Liver (tissue), 8 donors: ENCODE measurements at regions not wholly inside any gene's neighbourhood (a gene's known extent, or its start where the extent isn't known, plus 50 kb on each side); places are given as distances from the start of the nearest gene placed in this dataset.

Experiments used
- DNase-seq: peaks from one replicate; pipeline ENCODE4 v3.0.0-alpha.2; 2017; ENCODE audit warnings: low spot score
- H3K27ac ChIP-seq, 2 donors: one replicate each; pipeline ENCODE4 v1.7.0; 2013; ENCODE audit warnings: inconsistent platforms in 2 of 2, low read length in 2 of 2, control low read depth in 1 of 2, low read depth in 1 of 2, mild to moderate bottlenecking in 1 of 2
- H3K27me3 ChIP-seq, 4 donors: one replicate each; pipeline versions ENCODE4 v1.6.1 to v1.7.0; 2013; ENCODE audit warnings: low read length in 3 of 4, inconsistent platforms in 1 of 4, mild to moderate bottlenecking in 1 of 4, moderate library complexity in 1 of 4; ENCODE audit not compliant: control insufficient read depth in 4 of 4, insufficient read depth in 4 of 4
- H3K36me3 ChIP-seq, 4 donors: one replicate each; pipeline versions ENCODE4 v1.6.1 to v1.7.0; 2013; ENCODE audit warnings: low read length in 3 of 4, mild to moderate bottlenecking in 3 of 4, low read depth in 1 of 4, moderate library complexity in 1 of 4; ENCODE audit not compliant: control insufficient read depth in 4 of 4, insufficient read depth in 3 of 4
- H3K4me1 ChIP-seq, 4 donors: one replicate each; pipeline versions ENCODE4 v1.6.1 to v1.7.0; 2013; ENCODE audit warnings: low read length in 3 of 4, mild to moderate bottlenecking in 3 of 4, moderate library complexity in 1 of 4; ENCODE audit not compliant: control insufficient read depth in 4 of 4, insufficient read depth in 4 of 4
- H3K4me3 ChIP-seq, 3 donors: one replicate each; pipeline versions ENCODE4 v1.6.1 to v1.7.0; 2013; ENCODE audit warnings: low read length in 3 of 3, control low read depth in 1 of 3, low read depth in 1 of 3, mild to moderate bottlenecking in 1 of 3
- H3K9ac ChIP-seq, 2 donors: one replicate each; pipeline ENCODE4 v1.7.0; 2013; ENCODE audit warnings: low read length in 2 of 2, mild to moderate bottlenecking in 2 of 2, moderate library complexity in 2 of 2, control low read depth in 1 of 2, low read depth in 1 of 2
- H3K9me3 ChIP-seq, 4 donors: one replicate each; pipeline versions ENCODE4 v1.6.1 to v1.7.0; 2013; ENCODE audit warnings: low read length in 3 of 4; ENCODE audit not compliant: control insufficient read depth in 4 of 4
- EGR1 ChIP-seq, 2 donors: IDR thresholded peaks; 2 replicates each; pipeline ENCODE4 v1.6.1; 2016 to 2018; ENCODE audit warnings: antibody characterized with exemption in 2 of 2, low read depth in 2 of 2
- FOXA1 ChIP-seq: IDR thresholded peaks from 2 replicates; pipeline ENCODE4 v1.6.1; 2016; ENCODE audit warnings: antibody characterized with exemption
- HNF4A ChIP-seq, 2 donors: conservative IDR thresholded peaks; 2 replicates each; pipeline ENCODE4 v1.6.1; 2016; ENCODE audit warnings: antibody characterized with exemption in 2 of 2, mild to moderate bottlenecking in 2 of 2
- RXRA ChIP-seq, 2 donors: IDR thresholded peaks; 2 replicates each; pipeline ENCODE4 v1.6.1; 2017 to 2018; ENCODE audit warnings: antibody characterized with exemption in 2 of 2, mild to moderate bottlenecking in 1 of 2
- TAF1 ChIP-seq: conservative IDR thresholded peaks from 2 replicates; pipeline ENCODE4 v1.6.1; 2016; ENCODE audit warnings: antibody characterized with exemption, mild to moderate bottlenecking
- YY1 ChIP-seq: IDR thresholded peaks from 2 replicates; pipeline ENCODE4 v1.6.1; 2016; ENCODE audit warnings: antibody characterized with exemption, mild to moderate bottlenecking
- WGBS: extraction: QIAGEN DNeasy Blood & Tissue Kit; methylation state at CpG from one replicate; pipeline ENCODE4 v1.1.7; 2013; 5-methylcytosine and 5-hydroxymethylcytosine counted together
- TF ChIP-seq, protein P1 (sequence below): fragments of 150-350 bp; IDR thresholded peaks from 2 replicates; pipeline ENCODE4 v1.5.1; 2017; ENCODE audit warnings: improper control_type of control experiment, low read depth, low read length; ENCODE audit not compliant: missing input control
- TF ChIP-seq, protein P2 (sequence below): IDR thresholded peaks from 2 replicates; pipeline ENCODE4 v1.6.1; 2016; ENCODE audit warnings: antibody characterized with exemption, mild to moderate bottlenecking
- TF ChIP-seq, protein P3 (sequence below): IDR thresholded peaks from 2 replicates; pipeline ENCODE4 v1.6.1; 2016; ENCODE audit warnings: antibody characterized with exemption
- TF ChIP-seq, protein P4 (sequence below): IDR thresholded peaks from 2 replicates; pipeline ENCODE4 v1.6.1; 2016; ENCODE audit warnings: antibody characterized with exemption
- donor health status: healthy.
- donor health status: healthy.
- donor health status: healthy.
- donor health status: healthy.
- donor health status: healthy.

DNA sequence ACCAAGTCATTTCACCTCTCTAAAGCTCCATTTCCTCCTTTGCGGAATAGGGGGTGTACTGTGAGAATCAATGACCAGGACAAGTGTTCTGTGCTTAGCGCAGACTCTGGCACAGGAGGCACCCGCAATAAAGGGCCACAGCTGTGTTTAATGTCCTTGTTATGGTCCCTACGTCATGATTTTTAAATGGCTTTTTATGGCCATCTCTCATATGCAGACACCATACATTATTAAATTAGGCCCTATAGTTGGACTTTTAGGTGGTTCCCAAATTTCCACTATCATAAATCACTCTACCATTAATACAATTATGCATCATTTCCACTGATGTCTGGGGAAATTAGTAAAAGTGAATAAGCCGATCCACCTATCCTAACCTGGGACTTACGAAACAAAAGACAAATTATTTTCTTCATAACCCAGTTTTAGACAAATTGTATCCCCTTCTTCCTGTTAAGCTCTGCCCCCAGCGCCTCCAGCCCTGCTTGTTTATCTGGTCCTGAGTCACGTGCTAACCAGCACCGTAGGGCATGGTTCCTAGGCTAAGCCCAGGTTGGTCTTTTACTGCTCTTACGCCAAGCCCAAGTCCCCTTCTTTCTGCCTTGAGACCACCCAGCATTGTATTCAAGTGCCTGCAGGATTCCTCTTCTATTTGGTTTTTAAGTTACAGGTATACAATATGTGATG, 278.3 kb downstream of the SHQ1 start:
- Histone ChIP-seq H3K27ac (no peak overlapping the region), H3K27me3 (no peaks in the 10 kb centered on the region), H3K36me3 (no peaks in the 10 kb centered on the region), H3K9me3 (no peaks in the 10 kb centered on the region), H3K4me3 (no peak overlapping the region), H3K9ac (no peak overlapping the region), H3K4me1 (peaks cover 8 to 48% (median 32%) of the 10 kb centered on the region in 4 donors)
- no peak for DNase-seq
- TF ChIP-seq, protein P1, sequence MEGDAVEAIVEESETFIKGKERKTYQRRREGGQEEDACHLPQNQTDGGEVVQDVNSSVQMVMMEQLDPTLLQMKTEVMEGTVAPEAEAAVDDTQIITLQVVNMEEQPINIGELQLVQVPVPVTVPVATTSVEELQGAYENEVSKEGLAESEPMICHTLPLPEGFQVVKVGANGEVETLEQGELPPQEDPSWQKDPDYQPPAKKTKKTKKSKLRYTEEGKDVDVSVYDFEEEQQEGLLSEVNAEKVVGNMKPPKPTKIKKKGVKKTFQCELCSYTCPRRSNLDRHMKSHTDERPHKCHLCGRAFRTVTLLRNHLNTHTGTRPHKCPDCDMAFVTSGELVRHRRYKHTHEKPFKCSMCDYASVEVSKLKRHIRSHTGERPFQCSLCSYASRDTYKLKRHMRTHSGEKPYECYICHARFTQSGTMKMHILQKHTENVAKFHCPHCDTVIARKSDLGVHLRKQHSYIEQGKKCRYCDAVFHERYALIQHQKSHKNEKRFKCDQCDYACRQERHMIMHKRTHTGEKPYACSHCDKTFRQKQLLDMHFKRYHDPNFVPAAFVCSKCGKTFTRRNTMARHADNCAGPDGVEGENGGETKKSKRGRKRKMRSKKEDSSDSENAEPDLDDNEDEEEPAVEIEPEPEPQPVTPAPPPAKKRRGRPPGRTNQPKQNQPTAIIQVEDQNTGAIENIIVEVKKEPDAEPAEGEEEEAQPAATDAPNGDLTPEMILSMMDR, result no peak
- TF ChIP-seq EGR1 (IDR thresholded peaks at IDR 0.05; ENCODE audit: low read depth in 2 of 2) (no peak), YY1 (no peak), FOXA1 (no peak)
- TF ChIP-seq, protein P2, sequence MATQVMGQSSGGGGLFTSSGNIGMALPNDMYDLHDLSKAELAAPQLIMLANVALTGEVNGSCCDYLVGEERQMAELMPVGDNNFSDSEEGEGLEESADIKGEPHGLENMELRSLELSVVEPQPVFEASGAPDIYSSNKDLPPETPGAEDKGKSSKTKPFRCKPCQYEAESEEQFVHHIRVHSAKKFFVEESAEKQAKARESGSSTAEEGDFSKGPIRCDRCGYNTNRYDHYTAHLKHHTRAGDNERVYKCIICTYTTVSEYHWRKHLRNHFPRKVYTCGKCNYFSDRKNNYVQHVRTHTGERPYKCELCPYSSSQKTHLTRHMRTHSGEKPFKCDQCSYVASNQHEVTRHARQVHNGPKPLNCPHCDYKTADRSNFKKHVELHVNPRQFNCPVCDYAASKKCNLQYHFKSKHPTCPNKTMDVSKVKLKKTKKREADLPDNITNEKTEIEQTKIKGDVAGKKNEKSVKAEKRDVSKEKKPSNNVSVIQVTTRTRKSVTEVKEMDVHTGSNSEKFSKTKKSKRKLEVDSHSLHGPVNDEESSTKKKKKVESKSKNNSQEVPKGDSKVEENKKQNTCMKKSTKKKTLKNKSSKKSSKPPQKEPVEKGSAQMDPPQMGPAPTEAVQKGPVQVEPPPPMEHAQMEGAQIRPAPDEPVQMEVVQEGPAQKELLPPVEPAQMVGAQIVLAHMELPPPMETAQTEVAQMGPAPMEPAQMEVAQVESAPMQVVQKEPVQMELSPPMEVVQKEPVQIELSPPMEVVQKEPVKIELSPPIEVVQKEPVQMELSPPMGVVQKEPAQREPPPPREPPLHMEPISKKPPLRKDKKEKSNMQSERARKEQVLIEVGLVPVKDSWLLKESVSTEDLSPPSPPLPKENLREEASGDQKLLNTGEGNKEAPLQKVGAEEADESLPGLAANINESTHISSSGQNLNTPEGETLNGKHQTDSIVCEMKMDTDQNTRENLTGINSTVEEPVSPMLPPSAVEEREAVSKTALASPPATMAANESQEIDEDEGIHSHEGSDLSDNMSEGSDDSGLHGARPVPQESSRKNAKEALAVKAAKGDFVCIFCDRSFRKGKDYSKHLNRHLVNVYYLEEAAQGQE, result no peak
- TF ChIP-seq, protein P3, sequence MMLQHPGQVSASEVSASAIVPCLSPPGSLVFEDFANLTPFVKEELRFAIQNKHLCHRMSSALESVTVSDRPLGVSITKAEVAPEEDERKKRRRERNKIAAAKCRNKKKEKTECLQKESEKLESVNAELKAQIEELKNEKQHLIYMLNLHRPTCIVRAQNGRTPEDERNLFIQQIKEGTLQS, result no peak
- TF ChIP-seq, protein P4, sequence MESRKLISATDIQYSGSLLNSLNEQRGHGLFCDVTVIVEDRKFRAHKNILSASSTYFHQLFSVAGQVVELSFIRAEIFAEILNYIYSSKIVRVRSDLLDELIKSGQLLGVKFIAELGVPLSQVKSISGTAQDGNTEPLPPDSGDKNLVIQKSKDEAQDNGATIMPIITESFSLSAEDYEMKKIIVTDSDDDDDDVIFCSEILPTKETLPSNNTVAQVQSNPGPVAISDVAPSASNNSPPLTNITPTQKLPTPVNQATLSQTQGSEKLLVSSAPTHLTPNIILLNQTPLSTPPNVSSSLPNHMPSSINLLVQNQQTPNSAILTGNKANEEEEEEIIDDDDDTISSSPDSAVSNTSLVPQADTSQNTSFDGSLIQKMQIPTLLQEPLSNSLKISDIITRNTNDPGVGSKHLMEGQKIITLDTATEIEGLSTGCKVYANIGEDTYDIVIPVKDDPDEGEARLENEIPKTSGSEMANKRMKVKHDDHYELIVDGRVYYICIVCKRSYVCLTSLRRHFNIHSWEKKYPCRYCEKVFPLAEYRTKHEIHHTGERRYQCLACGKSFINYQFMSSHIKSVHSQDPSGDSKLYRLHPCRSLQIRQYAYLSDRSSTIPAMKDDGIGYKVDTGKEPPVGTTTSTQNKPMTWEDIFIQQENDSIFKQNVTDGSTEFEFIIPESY, result no peak
- WGBS, result 93% methylated on average over 10 of the region's 10 CpGs

DNA sequence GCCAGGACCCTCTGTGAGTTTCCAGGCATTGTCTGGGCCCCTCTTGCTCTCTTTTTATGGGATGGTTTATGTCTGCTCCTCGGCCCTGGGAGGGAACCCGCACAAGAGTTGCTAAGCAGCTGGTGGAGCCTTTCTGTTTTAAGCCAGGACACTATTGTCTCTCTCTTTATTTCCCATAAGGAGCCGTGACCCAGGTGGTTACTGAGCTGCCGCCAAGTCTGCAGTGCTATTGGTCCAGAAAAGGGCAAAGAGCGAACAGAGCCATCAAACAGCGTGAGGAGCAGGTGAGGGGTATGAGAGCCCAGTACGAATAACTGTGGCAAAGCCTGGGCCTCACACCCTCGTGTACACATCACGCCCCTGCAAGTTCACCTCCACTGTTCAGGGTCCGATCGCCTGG, 280.2 kb downstream of the SHQ1 start:
- TF ChIP-seq RXRA (IDR thresholded peaks at IDR 0.05) (peak in 1 of 2 donors; percentile 24), HNF4A (conservative IDR thresholded peaks at IDR 0.05) (peak; percentile 45 to 57), TAF1 (no peak)
- TF ChIP-seq, protein P3, result no peak
- H3K4me3 ChIP-seq, result no peak overlapping the region
- peaks cover 8 to 40% (median 29%) of the 10 kb centered on the region in 4 donors for H3K4me1 ChIP-seq
- peak overlapping the region; percentile 4 to 39 for H3K27ac ChIP-seq
- H3K36me3 ChIP-seq, result no peaks in the 10 kb centered on the region
- DNase-seq, result no peak
- no peaks in the 10 kb centered on the region for H3K9me3 ChIP-seq
- H3K27me3 ChIP-seq, result no peaks in the 10 kb centered on the region
- H3K9ac ChIP-seq, result no peak overlapping the region
- 47% methylated on average over 11 of the region's 11 CpGs for WGBS
